WTC11 (cell line): ENCODE measurements at regions not wholly inside any gene's neighbourhood (a gene's known extent, or its start where the extent isn't known, plus 50 kb on each side); places are given as distances from the start of the nearest gene placed in this dataset.

ENCODE experiments used
- ATAC-seq: fragments of 200-7000 bp; cut with Tn5 transposase; 2 replicates; pipeline ENCODE4 v1.10.0; 2021; ENCODE audit warnings: mild to moderate bottlenecking, moderate library complexity
- CTCF ChIA-PET: fragments of 300-600 bp; sonication (Branson Sonifier 250); formaldehyde crosslinking; loops from one replicate; lab custom pipeline; 2021; ENCODE audit warnings: antibody characterized with exemption; lab: Charles Lee
- POLR2A ChIA-PET: fragments of 350-600 bp; sonication (Branson Sonifier 250); formaldehyde crosslinking; loops from one replicate; lab custom pipeline; 2021; ENCODE audit warnings: antibody characterized with exemption; lab: Charles Lee
- DNase-seq: peaks from one replicate; pipeline ENCODE4 v3.0.0; 2021; ENCODE audit warnings: low spot score
- H3K27ac Mint-ChIP-seq: 2 replicates; pipeline ENCODE4 v1.8.0; 2021; ENCODE audit warnings: mixed read lengths
- H3K27me3 Mint-ChIP-seq: 2 replicates; pipeline ENCODE4 v1.8.0; 2021; ENCODE audit warnings: low read depth, mild to moderate bottlenecking, moderate library complexity, mixed read lengths
- H3K36me3 Mint-ChIP-seq: 2 replicates; pipeline ENCODE4 v1.8.0; 2021; ENCODE audit warnings: mixed read lengths
- H3K4me1 Mint-ChIP-seq: 2 replicates; pipeline ENCODE4 v1.8.0; 2022; ENCODE audit warnings: mixed read lengths
- H3K4me3 Mint-ChIP-seq: 2 replicates; pipeline ENCODE4 v1.8.0; 2021; ENCODE audit warnings: mild to moderate bottlenecking, moderate library complexity, mixed read lengths
- H3K9me3 Mint-ChIP-seq: 2 replicates; pipeline ENCODE4 v1.8.0; 2021; ENCODE audit warnings: mixed read lengths
- CREM ChIP-seq: sonication (generic); formaldehyde crosslinking; IDR thresholded peaks from 2 replicates; pipeline ENCODE4 v1.8.1; 2022; ENCODE audit warnings: mild to moderate bottlenecking, missing genetic modification reagents, moderate library complexity
- ELF4 ChIP-seq: sonication (generic); formaldehyde crosslinking; IDR thresholded peaks from 2 replicates; pipeline ENCODE4 v1.8.1; 2022; ENCODE audit warnings: low read depth, mild to moderate bottlenecking, moderate library complexity, missing genetic modification reagents
- ESRRA ChIP-seq: sonication (generic); formaldehyde crosslinking; IDR thresholded peaks from 2 replicates; pipeline ENCODE4 v1.8.1; 2022; ENCODE audit warnings: mild to moderate bottlenecking, missing genetic modification reagents, borderline replicate concordance
- ETV6 ChIP-seq: sonication (generic); formaldehyde crosslinking; IDR thresholded peaks from 2 replicates; pipeline ENCODE4 v1.8.1; 2022; ENCODE audit warnings: mild to moderate bottlenecking, missing genetic modification reagents
- FOXK1 ChIP-seq: sonication (generic); formaldehyde crosslinking; IDR thresholded peaks from 2 replicates; pipeline ENCODE4 v1.8.0; 2022; ENCODE audit warnings: mild to moderate bottlenecking, moderate library complexity, missing genetic modification reagents
- GABPB1 ChIP-seq: sonication (generic); formaldehyde crosslinking; IDR thresholded peaks from 2 replicates; pipeline ENCODE4 v1.8.1; 2023; ENCODE audit warnings: mild to moderate bottlenecking, missing genetic modification reagents
- JUN ChIP-seq: sonication (generic); formaldehyde crosslinking; IDR thresholded peaks from 2 replicates; pipeline ENCODE4 v1.8.0; 2023; ENCODE audit warnings: mild to moderate bottlenecking, missing genetic modification reagents
- NR3C1 ChIP-seq: sonication (generic); formaldehyde crosslinking; conservative IDR thresholded peaks from 2 replicates; pipeline ENCODE4 v1.8.1; 2023; ENCODE audit warnings: low read depth, mild to moderate bottlenecking, missing genetic modification reagents
- RELA ChIP-seq: sonication (generic); formaldehyde crosslinking; IDR thresholded peaks from 2 replicates; pipeline ENCODE4 v1.8.1; 2022; ENCODE audit warnings: missing genetic modification reagents, mild to moderate bottlenecking, borderline replicate concordance
- SP1 ChIP-seq: sonication (generic); formaldehyde crosslinking; conservative IDR thresholded peaks from 2 replicates; pipeline ENCODE4 v1.8.1; 2022; ENCODE audit warnings: missing genetic modification reagents
- TCF7 ChIP-seq: sonication (generic); formaldehyde crosslinking; IDR thresholded peaks from 2 replicates; pipeline ENCODE4 v1.8.0; 2022; ENCODE audit warnings: mild to moderate bottlenecking, low read depth, missing genetic modification reagents, moderate library complexity
- TEAD1 ChIP-seq: sonication (generic); formaldehyde crosslinking; IDR thresholded peaks from 2 replicates; pipeline ENCODE4 v1.8.0; 2022; ENCODE audit warnings: mild to moderate bottlenecking, missing genetic modification reagents
- ZNF138 ChIP-seq: sonication (generic); formaldehyde crosslinking; conservative IDR thresholded peaks from 2 replicates; pipeline ENCODE4 v1.8.1; 2022; ENCODE audit warnings: mild to moderate bottlenecking, moderate library complexity, missing genetic modification reagents
- ZNF232 ChIP-seq: sonication (generic); formaldehyde crosslinking; IDR thresholded peaks from 2 replicates; pipeline ENCODE4 v1.8.0; 2022; ENCODE audit warnings: mild to moderate bottlenecking, missing genetic modification reagents
- ZNF263 ChIP-seq: sonication (generic); formaldehyde crosslinking; IDR thresholded peaks from 2 replicates; pipeline ENCODE4 v1.8.1; 2022; ENCODE audit warnings: low read depth, mild to moderate bottlenecking, moderate library complexity, missing genetic modification reagents
- TF ChIP-seq, protein P1 (sequence below): fragments of 250-450 bp; sonication (Bioruptor Pico); IDR thresholded peaks from 2 replicates; pipeline ENCODE4 v2.1.2; 2022; ENCODE audit warnings: mild to moderate bottlenecking, moderate library complexity
- TF ChIP-seq, protein P2 (sequence below): sonication (generic); formaldehyde crosslinking; IDR thresholded peaks from 2 replicates; pipeline ENCODE4 v1.8.1; 2023; ENCODE audit warnings: mild to moderate bottlenecking, missing genetic modification reagents, moderate library complexity
- TF ChIP-seq, protein P3 (sequence below): sonication (generic); formaldehyde crosslinking; IDR thresholded peaks from 2 replicates; pipeline ENCODE4 v1.8.1; 2022; ENCODE audit warnings: low read depth, missing genetic modification reagents, borderline replicate concordance
- TF ChIP-seq, protein P4 (sequence below): sonication (generic); formaldehyde crosslinking; IDR thresholded peaks from 2 replicates; pipeline ENCODE4 v1.8.0; 2023; ENCODE audit warnings: missing genetic modification reagents, mild to moderate bottlenecking, borderline replicate concordance
- TF ChIP-seq, protein P5 (sequence below): sonication (generic); formaldehyde crosslinking; conservative IDR thresholded peaks from 2 replicates; pipeline ENCODE4 v1.8.1; 2022; ENCODE audit warnings: mild to moderate bottlenecking, missing genetic modification reagents
- TF ChIP-seq, protein P6 (sequence below): sonication (generic); formaldehyde crosslinking; IDR thresholded peaks from 2 replicates; pipeline ENCODE4 v1.8.0; 2022; ENCODE audit warnings: mild to moderate bottlenecking, missing genetic modification reagents
- TF ChIP-seq, protein P7 (sequence below): sonication (generic); formaldehyde crosslinking; IDR thresholded peaks from 2 replicates; pipeline ENCODE4 v1.8.0; 2022; ENCODE audit warnings: mild to moderate bottlenecking, missing genetic modification reagents

DNA sequence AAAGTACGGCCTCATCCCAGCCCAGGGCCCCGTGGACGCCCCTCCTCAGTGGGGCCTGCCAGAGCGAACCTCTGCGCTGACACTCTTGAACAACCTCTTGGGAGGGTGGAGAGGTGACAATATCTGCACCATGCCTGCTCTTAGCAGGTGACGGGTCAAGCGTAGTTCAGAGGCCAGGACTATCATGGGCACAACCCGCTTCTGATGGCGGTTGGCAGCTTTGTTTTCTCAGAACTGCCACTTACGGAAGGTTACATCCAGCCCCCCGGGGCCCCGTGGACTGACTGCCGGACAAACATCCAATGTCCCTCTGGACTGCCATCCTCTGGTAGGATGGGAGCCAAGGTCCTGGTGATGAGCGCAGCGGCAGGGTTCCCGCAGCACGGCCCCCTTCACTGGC, 91.1 kb downstream of the TUBA3C start:
- H3K36me3 Mint-ChIP-seq = peaks cover 72% of the 10 kb centered on the region
- H3K9me3 Mint-ChIP-seq = peaks cover 63% of the 10 kb centered on the region
- no peak overlapping the region for H3K27ac Mint-ChIP-seq
- CTCF ChIA-PET = no interaction called here
- H3K4me1 Mint-ChIP-seq = no peaks in the 10 kb centered on the region
- TF ChIP-seq RELA (CRISPR knock-in tag) = no peak
- TF ChIP-seq ETV6 (CRISPR knock-in tag) = no peak
- no peak for TF ChIP-seq CREM (CRISPR knock-in tag)
- TF ChIP-seq ZNF138 (CRISPR knock-in tag) = no peak
- TF ChIP-seq, protein P1, sequence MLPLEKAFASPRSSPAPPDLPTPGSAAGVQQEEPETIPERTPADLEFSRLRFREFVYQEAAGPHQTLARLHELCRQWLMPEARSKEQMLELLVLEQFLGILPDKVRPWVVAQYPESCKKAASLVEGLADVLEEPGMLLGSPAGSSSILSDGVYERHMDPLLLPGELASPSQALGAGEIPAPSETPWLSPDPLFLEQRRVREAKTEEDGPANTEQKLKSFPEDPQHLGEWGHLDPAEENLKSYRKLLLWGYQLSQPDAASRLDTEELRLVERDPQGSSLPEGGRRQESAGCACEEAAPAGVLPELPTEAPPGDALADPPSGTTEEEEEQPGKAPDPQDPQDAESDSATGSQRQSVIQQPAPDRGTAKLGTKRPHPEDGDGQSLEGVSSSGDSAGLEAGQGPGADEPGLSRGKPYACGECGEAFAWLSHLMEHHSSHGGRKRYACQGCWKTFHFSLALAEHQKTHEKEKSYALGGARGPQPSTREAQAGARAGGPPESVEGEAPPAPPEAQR (CRISPR knock-in tag) = no peak
- TF ChIP-seq SP1 = no peak
- no peak for TF ChIP-seq ESRRA (CRISPR knock-in tag)
- no peak for TF ChIP-seq ZNF263
- TF ChIP-seq, all 79 proteins: peak for 0
- no peak for ATAC-seq
- no peak overlapping the region for H3K4me3 Mint-ChIP-seq
- no peak for DNase-seq
- POLR2A ChIA-PET = no interaction called here
- peaks cover 29% of the 10 kb centered on the region for H3K27me3 Mint-ChIP-seq

DNA sequence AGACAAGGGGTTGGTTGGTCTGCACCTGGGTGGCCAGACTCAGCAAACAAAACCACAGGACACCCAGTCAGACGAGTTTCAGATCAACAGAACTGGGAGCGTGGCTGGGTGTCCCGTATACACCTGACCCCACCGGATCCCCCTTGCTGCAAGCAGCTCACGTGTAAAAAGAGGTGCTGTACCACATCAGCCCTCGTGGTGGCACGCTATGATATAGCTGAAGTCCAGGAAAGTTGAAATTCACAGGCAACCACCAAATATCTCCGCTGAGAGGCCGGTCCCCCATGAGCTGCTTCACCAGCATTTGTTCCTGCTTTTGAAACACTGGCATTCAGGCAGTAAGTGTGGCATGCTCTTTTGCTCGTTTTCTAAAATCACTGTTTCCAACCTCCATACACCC, 92.3 kb downstream of the TUBA3C start:
- no peak overlapping the region for H3K4me3 Mint-ChIP-seq
- H3K9me3 Mint-ChIP-seq = peaks cover 62% of the 10 kb centered on the region
- ATAC-seq = no peak
- ChIA-PET POLR2A (no interaction called here), CTCF (no interaction called here)
- no peak overlapping the region for H3K27ac Mint-ChIP-seq
- no peak for DNase-seq
- peaks cover 30% of the 10 kb centered on the region for H3K27me3 Mint-ChIP-seq
- H3K4me1 Mint-ChIP-seq = no peaks in the 10 kb centered on the region
- peaks cover 73% of the 10 kb centered on the region for H3K36me3 Mint-ChIP-seq
- TF ChIP-seq NR3C1 (CRISPR knock-in tag) (no peak), JUN (no peak), FOXK1 (CRISPR knock-in tag) (no peak), ZNF263 (no peak), TCF7 (CRISPR knock-in tag) (no peak), ELF4 (no peak), TEAD1 (no peak), GABPB1 (CRISPR knock-in tag) (no peak), ZNF232 (CRISPR knock-in tag) (no peak)
- TF ChIP-seq, protein P2, sequence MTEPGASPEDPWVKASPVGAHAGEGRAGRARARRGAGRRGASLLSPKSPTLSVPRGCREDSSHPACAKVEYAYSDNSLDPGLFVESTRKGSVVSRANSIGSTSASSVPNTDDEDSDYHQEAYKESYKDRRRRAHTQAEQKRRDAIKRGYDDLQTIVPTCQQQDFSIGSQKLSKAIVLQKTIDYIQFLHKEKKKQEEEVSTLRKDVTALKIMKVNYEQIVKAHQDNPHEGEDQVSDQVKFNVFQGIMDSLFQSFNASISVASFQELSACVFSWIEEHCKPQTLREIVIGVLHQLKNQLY = no peak
- TF ChIP-seq, protein P3, sequence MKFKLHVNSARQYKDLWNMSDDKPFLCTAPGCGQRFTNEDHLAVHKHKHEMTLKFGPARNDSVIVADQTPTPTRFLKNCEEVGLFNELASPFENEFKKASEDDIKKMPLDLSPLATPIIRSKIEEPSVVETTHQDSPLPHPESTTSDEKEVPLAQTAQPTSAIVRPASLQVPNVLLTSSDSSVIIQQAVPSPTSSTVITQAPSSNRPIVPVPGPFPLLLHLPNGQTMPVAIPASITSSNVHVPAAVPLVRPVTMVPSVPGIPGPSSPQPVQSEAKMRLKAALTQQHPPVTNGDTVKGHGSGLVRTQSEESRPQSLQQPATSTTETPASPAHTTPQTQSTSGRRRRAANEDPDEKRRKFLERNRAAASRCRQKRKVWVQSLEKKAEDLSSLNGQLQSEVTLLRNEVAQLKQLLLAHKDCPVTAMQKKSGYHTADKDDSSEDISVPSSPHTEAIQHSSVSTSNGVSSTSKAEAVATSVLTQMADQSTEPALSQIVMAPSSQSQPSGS (CRISPR knock-in tag) = no peak
- TF ChIP-seq, protein P4, sequence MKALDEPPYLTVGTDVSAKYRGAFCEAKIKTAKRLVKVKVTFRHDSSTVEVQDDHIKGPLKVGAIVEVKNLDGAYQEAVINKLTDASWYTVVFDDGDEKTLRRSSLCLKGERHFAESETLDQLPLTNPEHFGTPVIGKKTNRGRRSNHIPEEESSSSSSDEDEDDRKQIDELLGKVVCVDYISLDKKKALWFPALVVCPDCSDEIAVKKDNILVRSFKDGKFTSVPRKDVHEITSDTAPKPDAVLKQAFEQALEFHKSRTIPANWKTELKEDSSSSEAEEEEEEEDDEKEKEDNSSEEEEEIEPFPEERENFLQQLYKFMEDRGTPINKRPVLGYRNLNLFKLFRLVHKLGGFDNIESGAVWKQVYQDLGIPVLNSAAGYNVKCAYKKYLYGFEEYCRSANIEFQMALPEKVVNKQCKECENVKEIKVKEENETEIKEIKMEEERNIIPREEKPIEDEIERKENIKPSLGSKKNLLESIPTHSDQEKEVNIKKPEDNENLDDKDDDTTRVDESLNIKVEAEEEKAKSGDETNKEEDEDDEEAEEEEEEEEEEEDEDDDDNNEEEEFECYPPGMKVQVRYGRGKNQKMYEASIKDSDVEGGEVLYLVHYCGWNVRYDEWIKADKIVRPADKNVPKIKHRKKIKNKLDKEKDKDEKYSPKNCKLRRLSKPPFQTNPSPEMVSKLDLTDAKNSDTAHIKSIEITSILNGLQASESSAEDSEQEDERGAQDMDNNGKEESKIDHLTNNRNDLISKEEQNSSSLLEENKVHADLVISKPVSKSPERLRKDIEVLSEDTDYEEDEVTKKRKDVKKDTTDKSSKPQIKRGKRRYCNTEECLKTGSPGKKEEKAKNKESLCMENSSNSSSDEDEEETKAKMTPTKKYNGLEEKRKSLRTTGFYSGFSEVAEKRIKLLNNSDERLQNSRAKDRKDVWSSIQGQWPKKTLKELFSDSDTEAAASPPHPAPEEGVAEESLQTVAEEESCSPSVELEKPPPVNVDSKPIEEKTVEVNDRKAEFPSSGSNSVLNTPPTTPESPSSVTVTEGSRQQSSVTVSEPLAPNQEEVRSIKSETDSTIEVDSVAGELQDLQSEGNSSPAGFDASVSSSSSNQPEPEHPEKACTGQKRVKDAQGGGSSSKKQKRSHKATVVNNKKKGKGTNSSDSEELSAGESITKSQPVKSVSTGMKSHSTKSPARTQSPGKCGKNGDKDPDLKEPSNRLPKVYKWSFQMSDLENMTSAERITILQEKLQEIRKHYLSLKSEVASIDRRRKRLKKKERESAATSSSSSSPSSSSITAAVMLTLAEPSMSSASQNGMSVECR (CRISPR knock-in tag) = no peak
- TF ChIP-seq, protein P5, sequence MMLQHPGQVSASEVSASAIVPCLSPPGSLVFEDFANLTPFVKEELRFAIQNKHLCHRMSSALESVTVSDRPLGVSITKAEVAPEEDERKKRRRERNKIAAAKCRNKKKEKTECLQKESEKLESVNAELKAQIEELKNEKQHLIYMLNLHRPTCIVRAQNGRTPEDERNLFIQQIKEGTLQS (CRISPR knock-in tag) = no peak
- TF ChIP-seq, protein P6, sequence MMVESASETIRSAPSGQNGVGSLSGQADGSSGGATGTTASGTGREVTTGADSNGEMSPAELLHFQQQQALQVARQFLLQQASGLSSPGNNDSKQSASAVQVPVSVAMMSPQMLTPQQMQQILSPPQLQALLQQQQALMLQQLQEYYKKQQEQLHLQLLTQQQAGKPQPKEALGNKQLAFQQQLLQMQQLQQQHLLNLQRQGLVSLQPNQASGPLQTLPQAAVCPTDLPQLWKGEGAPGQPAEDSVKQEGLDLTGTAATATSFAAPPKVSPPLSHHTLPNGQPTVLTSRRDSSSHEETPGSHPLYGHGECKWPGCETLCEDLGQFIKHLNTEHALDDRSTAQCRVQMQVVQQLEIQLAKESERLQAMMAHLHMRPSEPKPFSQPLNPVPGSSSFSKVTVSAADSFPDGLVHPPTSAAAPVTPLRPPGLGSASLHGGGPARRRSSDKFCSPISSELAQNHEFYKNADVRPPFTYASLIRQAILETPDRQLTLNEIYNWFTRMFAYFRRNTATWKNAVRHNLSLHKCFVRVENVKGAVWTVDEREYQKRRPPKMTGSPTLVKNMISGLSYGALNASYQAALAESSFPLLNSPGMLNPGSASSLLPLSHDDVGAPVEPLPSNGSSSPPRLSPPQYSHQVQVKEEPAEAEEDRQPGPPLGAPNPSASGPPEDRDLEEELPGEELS (CRISPR knock-in tag) = no peak
- TF ChIP-seq, protein P7, sequence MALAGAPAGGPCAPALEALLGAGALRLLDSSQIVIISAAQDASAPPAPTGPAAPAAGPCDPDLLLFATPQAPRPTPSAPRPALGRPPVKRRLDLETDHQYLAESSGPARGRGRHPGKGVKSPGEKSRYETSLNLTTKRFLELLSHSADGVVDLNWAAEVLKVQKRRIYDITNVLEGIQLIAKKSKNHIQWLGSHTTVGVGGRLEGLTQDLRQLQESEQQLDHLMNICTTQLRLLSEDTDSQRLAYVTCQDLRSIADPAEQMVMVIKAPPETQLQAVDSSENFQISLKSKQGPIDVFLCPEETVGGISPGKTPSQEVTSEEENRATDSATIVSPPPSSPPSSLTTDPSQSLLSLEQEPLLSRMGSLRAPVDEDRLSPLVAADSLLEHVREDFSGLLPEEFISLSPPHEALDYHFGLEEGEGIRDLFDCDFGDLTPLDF (CRISPR knock-in tag) = no peak
